Gastrocnemius medialis (tissue), 4 donors: ENCODE measurements at regions not wholly inside any gene's neighbourhood (a gene's known extent, or its start where the extent isn't known, plus 50 kb on each side); places are given as distances from the start of the nearest gene placed in this dataset.

Experiments used
- ATAC-seq, 2 donors: fragments of 150-250 bp; one replicate each; pipeline ENCODE4 v1.9.1; 2016
- DNase-seq, 2 donors: peaks; one replicate each; pipeline ENCODE4 v3.0.0-alpha.2; 2019
- H3K27ac ChIP-seq, 4 donors: fragments of 200-600 bp; sonication (generic); 1 replicate in 1 of 4; 2 replicates in 3 of 4; pipeline ENCODE4 v1.5.1; 2016 to 2018; ENCODE audit warnings: mild to moderate bottlenecking in 2 of 4, moderate library complexity in 1 of 4
- H3K27me3 ChIP-seq, 3 donors: fragments of 200-600 bp; sonication (generic) in 2 of 3; 1 replicate in 1 of 3; 2 replicates in 2 of 3; pipeline versions ENCODE4 v1.5.1 to v1.6.0; 2016 to 2019; ENCODE audit warnings: mild to moderate bottlenecking in 1 of 3, moderate library complexity in 1 of 3
- H3K36me3 ChIP-seq, 2 donors: fragments of 200-600 bp; sonication (generic) in 1 of 2; one replicate each; pipeline ENCODE4 v1.5.1; 2017 to 2018
- H3K4me1 ChIP-seq, 2 donors: fragments of 200-600 bp; sonication (generic) in 1 of 2; one replicate each; pipeline ENCODE4 v1.5.1; 2016 to 2017; ENCODE audit warnings: mild to moderate bottlenecking in 2 of 2
- H3K4me3 ChIP-seq, 4 donors: fragments of 200-600 bp; sonication (generic) in 3 of 4; 1 replicate in 1 of 4; 2 replicates in 3 of 4; pipeline ENCODE4 v1.5.1; 2016 to 2019; ENCODE audit warnings: mild to moderate bottlenecking in 2 of 4
- H3K9me3 ChIP-seq, 3 donors: fragments of 200-600 bp; sonication (generic) in 2 of 3; 1 replicate in 1 of 3; 2 replicates in 2 of 3; pipeline ENCODE4 v1.5.1; 2016 to 2019
- POLR2A ChIP-seq, 2 donors: fragments of 450-650 bp; IDR thresholded peaks; one replicate each; pipeline ENCODE4 v1.6.1; 2017; ENCODE audit warnings: antibody characterized with exemption in 2 of 2, mild to moderate bottlenecking in 2 of 2, moderate library complexity in 2 of 2
- in situ Hi-C, 4 donors: fragments of 200-750 bp; cut with MboI; loops; one replicate each; pipeline versions ENCODE4 v1.15.0 to v1.8.0; 2017; ENCODE audit warnings: low sequenced_read_pairs in 4 of 4
- intact Hi-C: fragments of 100-400 bp; cut with DNase I; formaldehyde crosslinking; loops from one replicate; pipeline ENCODE4 v1.15.1; 2023; ENCODE audit warnings: low total_unique reads
- TF ChIP-seq, protein P1 (sequence below), 5 experiments: fragments of 450-650 bp in 3 of 5; fragments of 200-600 bp in 2 of 5; sonication (generic) in 2 of 5; IDR thresholded peaks in 4 of 5; conservative IDR thresholded peaks in 1 of 5; 1 replicate in 4 of 5; 2 replicates in 1 of 5; pipeline ENCODE4 v1.5.1; 2016 to 2019; ENCODE audit warnings: antibody characterized with exemption in 5 of 5, mild to moderate bottlenecking in 3 of 5, moderate library complexity in 3 of 5

- Histone ChIP-seq H3K9me3 (peaks cover 0 to 4% (median 0%) of the 10 kb centered on the region in 3 donors), H3K27me3 (no peaks in the 10 kb centered on the region), H3K4me1 (no peaks in the 10 kb centered on the region), H3K4me3 (no peak overlapping the region), H3K27ac (no peak overlapping the region), H3K36me3 (no peaks in the 10 kb centered on the region)
- no peak for ATAC-seq
- intact Hi-C loops (no loop called here), in situ Hi-C loops (no loop called here)
- no peak for TF ChIP-seq POLR2A (IDR thresholded peaks at IDR 0.05)
- TF ChIP-seq, protein P1, sequence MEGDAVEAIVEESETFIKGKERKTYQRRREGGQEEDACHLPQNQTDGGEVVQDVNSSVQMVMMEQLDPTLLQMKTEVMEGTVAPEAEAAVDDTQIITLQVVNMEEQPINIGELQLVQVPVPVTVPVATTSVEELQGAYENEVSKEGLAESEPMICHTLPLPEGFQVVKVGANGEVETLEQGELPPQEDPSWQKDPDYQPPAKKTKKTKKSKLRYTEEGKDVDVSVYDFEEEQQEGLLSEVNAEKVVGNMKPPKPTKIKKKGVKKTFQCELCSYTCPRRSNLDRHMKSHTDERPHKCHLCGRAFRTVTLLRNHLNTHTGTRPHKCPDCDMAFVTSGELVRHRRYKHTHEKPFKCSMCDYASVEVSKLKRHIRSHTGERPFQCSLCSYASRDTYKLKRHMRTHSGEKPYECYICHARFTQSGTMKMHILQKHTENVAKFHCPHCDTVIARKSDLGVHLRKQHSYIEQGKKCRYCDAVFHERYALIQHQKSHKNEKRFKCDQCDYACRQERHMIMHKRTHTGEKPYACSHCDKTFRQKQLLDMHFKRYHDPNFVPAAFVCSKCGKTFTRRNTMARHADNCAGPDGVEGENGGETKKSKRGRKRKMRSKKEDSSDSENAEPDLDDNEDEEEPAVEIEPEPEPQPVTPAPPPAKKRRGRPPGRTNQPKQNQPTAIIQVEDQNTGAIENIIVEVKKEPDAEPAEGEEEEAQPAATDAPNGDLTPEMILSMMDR (IDR thresholded peaks at IDR 0.05 in 4 of 5, conservative IDR thresholded peaks at IDR 0.05 in 1 of 5), result no peak
- no peak for DNase-seq
Measured at GRCh38 chr9:124197177-124198095, 60.3 kb upstream of the NEK6 start.

GRCh38 chr9:124198331-124198730 is 59.4 kb upstream of the NEK6 start:
- no peaks in the 10 kb centered on the region for H3K4me1 ChIP-seq
- no peak overlapping the region for H3K27ac ChIP-seq

GRCh38 chr9:124198948-124199347 is 58.8 kb upstream of the NEK6 start:
- in situ Hi-C loops (no loop called here), intact Hi-C loops (no loop called here)
- Histone ChIP-seq H3K27me3 (no peaks in the 10 kb centered on the region), H3K4me1 (no peaks in the 10 kb centered on the region), H3K4me3 (no peak overlapping the region), H3K9me3 (peaks cover 0 to 4% (median 0%) of the 10 kb centered on the region in 3 donors), H3K36me3 (no peaks in the 10 kb centered on the region), H3K27ac (no peak overlapping the region)
- DNase-seq (no peak), ATAC-seq (no peak)
- TF ChIP-seq, protein P1 (IDR thresholded peaks at IDR 0.05 in 4 of 5, conservative IDR thresholded peaks at IDR 0.05 in 1 of 5), result no peak
- no peak for TF ChIP-seq POLR2A (IDR thresholded peaks at IDR 0.05)

More at GRCh38 chr9:124198331-124198730, 59.4 kb upstream of the NEK6 start:
- Histone ChIP-seq H3K9me3 (peaks cover 0 to 4% (median 0%) of the 10 kb centered on the region in 3 donors), H3K36me3 (no peaks in the 10 kb centered on the region), H3K27me3 (no peaks in the 10 kb centered on the region), H3K4me3 (no peak overlapping the region)
- TF ChIP-seq, protein P1 (IDR thresholded peaks at IDR 0.05 in 4 of 5, conservative IDR thresholded peaks at IDR 0.05 in 1 of 5), result no peak
- no peak for TF ChIP-seq POLR2A (IDR thresholded peaks at IDR 0.05)
- in situ Hi-C loops (no loop called here), intact Hi-C loops (no loop called here)
- no peak for DNase-seq
- no peak for ATAC-seq

GRCh38 chr9:124199474-124199873 is 58.3 kb upstream of the NEK6 start:
- in situ Hi-C loops (no loop called here), intact Hi-C loops (no loop called here)
- H3K4me3 ChIP-seq, result no peak overlapping the region
- no peaks in the 10 kb centered on the region for H3K27me3 ChIP-seq
- H3K36me3 ChIP-seq, result no peaks in the 10 kb centered on the region
- H3K27ac ChIP-seq, result no peak overlapping the region
- DNase-seq (no peak), ATAC-seq (no peak)
- H3K4me1 ChIP-seq, result no peaks in the 10 kb centered on the region
- TF ChIP-seq, protein P1 (IDR thresholded peaks at IDR 0.05 in 4 of 5, conservative IDR thresholded peaks at IDR 0.05 in 1 of 5), result no peak
- TF ChIP-seq POLR2A (IDR thresholded peaks at IDR 0.05), result no peak
- H3K9me3 ChIP-seq, result peaks cover 0 to 4% (median 0%) of the 10 kb centered on the region in 3 donors
